H1 (cell line): ENCODE measurements at regions not wholly inside any gene's neighbourhood (a gene's known extent, or its start where the extent isn't known, plus 50 kb on each side); places are given as distances from the start of the nearest gene placed in this dataset.
A peak's percentile ranks its signal among the peaks of the same experiment; 100 is the strongest.

ENCODE experiments used
- CTCF ChIA-PET: fragments of 300-600 bp; sonication (Branson Sonifier 250); formaldehyde crosslinking; loops from one replicate; lab custom pipeline; 2021; ENCODE audit not compliant: partially characterized antibody; lab: Charles Lee
- POLR2A ChIA-PET: fragments of 300-600 bp; sonication (Branson Sonifier 250); formaldehyde crosslinking; loops from one replicate; lab custom pipeline; 2021; ENCODE audit warnings: inconsistent platforms; ENCODE audit not compliant: partially characterized antibody; lab: Charles Lee
- DNase-seq, 2 experiments: peaks; one replicate each; pipeline versions ENCODE4 v3.0.0 to v3.0.0-alpha.2; 2010 to 2022; ENCODE audit warnings: low spot score in 2 of 2, low read depth in 1 of 2, mixed read lengths in 1 of 2
- FAIRE-seq: peaks from 2 replicates; lab custom pipeline; 2011; peaks lifted over from hg19 to GRCh38; lab: Jason Lieb, UNC
- H2AFZ ChIP-seq: 2 replicates; pipeline ENCODE4 v1.8.1; 2012; ENCODE audit warnings: low read length, inconsistent platforms
- H2AK5ac ChIP-seq: 2 replicates; pipeline ENCODE4 v1.6.1; 2013; ENCODE audit warnings: low read depth, low read length
- H2BK120ac ChIP-seq: replicated peaks from 2 replicates; pipeline ENCODE3; 2013; ENCODE audit warnings: low read depth, low read length, inconsistent platforms
- H2BK12ac ChIP-seq: 2 replicates; pipeline ENCODE4 v1.6.1; 2013; ENCODE audit warnings: low read depth, low read length
- H2BK15ac ChIP-seq: 2 replicates; pipeline ENCODE4 v1.6.1; 2013; ENCODE audit warnings: low read length
- H2BK20ac ChIP-seq: 2 replicates; pipeline ENCODE4 v1.6.1; 2013; ENCODE audit warnings: low read length
- H2BK5ac ChIP-seq: 2 replicates; pipeline ENCODE4 v1.6.1; 2013; ENCODE audit warnings: low read depth, low read length
- H3K14ac ChIP-seq: 2 replicates; pipeline ENCODE4 v1.6.1; 2013; ENCODE audit warnings: inconsistent platforms; ENCODE audit not compliant: insufficient read length
- H3K18ac ChIP-seq: 2 replicates; pipeline ENCODE4 v1.6.1; 2013; ENCODE audit warnings: low read length; ENCODE audit errors: extremely low read depth
- H3K23ac ChIP-seq: 2 replicates; pipeline ENCODE4 v1.6.1; 2013; ENCODE audit warnings: inconsistent platforms; ENCODE audit not compliant: insufficient read length
- H3K23me2 ChIP-seq: 2 replicates; pipeline ENCODE4 v1.6.1; 2013; ENCODE audit warnings: low read depth, low read length
- H3K27ac ChIP-seq: 2 replicates; pipeline ENCODE4 v1.6.1; 2011; ENCODE audit warnings: low read depth, low read length, inconsistent platforms
- H3K27me3 ChIP-seq, 4 experiments: replicated peaks in 1 of 4; 1 replicate in 1 of 4; 2 replicates in 3 of 4; pipeline versions ENCODE4 v1.6.1 to v1.8.1; 2011 to 2013; ENCODE audit warnings: low read length in 3 of 4, mild to moderate bottlenecking in 3 of 4, inconsistent platforms in 2 of 4, mixed read lengths in 2 of 4, moderate library complexity in 1 of 4; ENCODE audit not compliant: control insufficient read depth in 3 of 4, insufficient read depth in 3 of 4; ENCODE audit errors: extremely low read depth in 1 of 4
- H3K36me3 ChIP-seq, 4 experiments: 2 replicates each; pipeline versions ENCODE4 v1.6.1 to v1.8.1; 2011 to 2013; ENCODE audit warnings: mild to moderate bottlenecking in 4 of 4, low read length in 3 of 4, moderate library complexity in 2 of 4, control low read depth in 1 of 4, inconsistent platforms in 1 of 4; ENCODE audit not compliant: insufficient read depth in 4 of 4, control insufficient read depth in 2 of 4
- H3K4ac ChIP-seq: replicated peaks from 2 replicates; pipeline ENCODE3; 2013; ENCODE audit warnings: low read length, low read depth, mixed read lengths, inconsistent platforms; ENCODE audit not compliant: insufficient read length
- H3K4me1 ChIP-seq, 4 experiments: replicated peaks in 1 of 4; 1 replicate in 1 of 4; 2 replicates in 3 of 4; pipeline versions ENCODE4 v1.6.1 to v1.8.1; 2011 to 2013; ENCODE audit warnings: low read length in 3 of 4, inconsistent platforms in 2 of 4, mixed read lengths in 1 of 4; ENCODE audit not compliant: insufficient read depth in 4 of 4, control insufficient read depth in 3 of 4
- H3K4me2 ChIP-seq, 2 experiments: 2 replicates each; pipeline versions ENCODE4 v1.6.1 to v1.8.1; 2011 to 2013; ENCODE audit warnings: low read depth in 2 of 2, low read length in 2 of 2, control low read depth in 1 of 2, inconsistent platforms in 1 of 2, mild to moderate bottlenecking in 1 of 2; ENCODE audit not compliant: insufficient read depth in 1 of 2
- H3K4me3 ChIP-seq, 4 experiments: fragments of 200-600, 300-600 bp in 1 of 4; sonication (generic), shearing (Covaris generic), sonication (Bioruptor Twin) in 1 of 4; 2 replicates each; pipeline versions ENCODE4 v1.5.1 to v1.8.1; 2011 to 2016; ENCODE audit warnings: low read length in 4 of 4, low read depth in 3 of 4, control low read depth in 2 of 4, inconsistent platforms in 2 of 4, mild to moderate bottlenecking in 2 of 4, mixed read lengths in 1 of 4, moderate library complexity in 1 of 4; ENCODE audit not compliant: insufficient read depth in 2 of 4; ENCODE audit errors: extremely low read depth in 1 of 4
- H3K56ac ChIP-seq: replicated peaks from 2 replicates; pipeline ENCODE3; 2013; ENCODE audit warnings: low read depth, mild to moderate bottlenecking, mixed read lengths, low read length, inconsistent platforms; ENCODE audit not compliant: insufficient read length
- H3K79me1 ChIP-seq: 2 replicates; pipeline ENCODE4 v1.6.1; 2013; ENCODE audit warnings: low read depth, low read length, control low read depth
- H3K79me2 ChIP-seq, 2 experiments: 2 replicates each; pipeline versions ENCODE4 v1.6.1 to v1.8.1; 2012 to 2013; ENCODE audit warnings: low read length in 2 of 2, mild to moderate bottlenecking in 2 of 2, inconsistent platforms in 1 of 2; ENCODE audit not compliant: insufficient read depth in 2 of 2, control insufficient read depth in 1 of 2
- H3K9ac ChIP-seq, 4 experiments: replicated peaks in 1 of 4; 1 replicate in 1 of 4; 2 replicates in 3 of 4; pipeline versions ENCODE4 v1.6.1 to v1.8.1; 2011 to 2013; ENCODE audit warnings: low read depth in 3 of 4, low read length in 3 of 4, control low read depth in 2 of 4, mild to moderate bottlenecking in 2 of 4, moderate library complexity in 2 of 4, inconsistent platforms in 1 of 4; ENCODE audit errors: extremely low read depth in 1 of 4
- H3K9me3 ChIP-seq, 2 experiments: 2 replicates each; pipeline versions ENCODE4 v1.6.1 to v1.8.1; 2012 to 2013; ENCODE audit warnings: mild to moderate bottlenecking in 2 of 2, moderate library complexity in 2 of 2, control low read depth in 1 of 2, inconsistent platforms in 1 of 2, low read depth in 1 of 2, low read length in 1 of 2, mixed read lengths in 1 of 2; ENCODE audit not compliant: insufficient read depth in 2 of 2
- H4K20me1 ChIP-seq, 2 experiments: replicated peaks in 1 of 2; 2 replicates each; pipeline versions ENCODE3 to v1.8.1; 2011 to 2013; ENCODE audit warnings: inconsistent platforms in 2 of 2, low read length in 2 of 2, mild to moderate bottlenecking in 1 of 2; ENCODE audit not compliant: insufficient read depth in 2 of 2, control insufficient read depth in 1 of 2
- H4K5ac ChIP-seq: 2 replicates; pipeline ENCODE4 v1.6.1; 2013; ENCODE audit warnings: low read length, low read depth, mixed read lengths, inconsistent platforms; ENCODE audit not compliant: insufficient read length
- H4K8ac ChIP-seq: 2 replicates; pipeline ENCODE4 v1.8.0; 2013; ENCODE audit warnings: mild to moderate bottlenecking, moderate library complexity, low read length, inconsistent platforms; ENCODE audit not compliant: insufficient read depth; ENCODE audit errors: extremely low read depth
- H4K91ac ChIP-seq: replicated peaks from 2 replicates; pipeline ENCODE3; 2013; ENCODE audit warnings: low read length, mixed read lengths, inconsistent platforms; ENCODE audit not compliant: insufficient read length
- ASH2L ChIP-seq: fragments of 200-600, 300-600 bp; sonication (generic); IDR thresholded peaks from one replicate; pipeline ENCODE4 v1.7.1; 2017; ENCODE audit warnings: low read length
- CBX5 ChIP-seq: fragments of 300-800, 300-1000 bp; sonication (generic); IDR thresholded peaks from 2 replicates; pipeline ENCODE4 v1.7.1; 2016; ENCODE audit warnings: antibody characterized with exemption, low read length, low read depth
- CBX8 ChIP-seq: fragments of 300-800, 300-1000 bp; sonication (generic); IDR thresholded peaks from 2 replicates; pipeline ENCODE4 v1.7.1; 2016; ENCODE audit warnings: low read depth, low read length, borderline replicate concordance
- CREB1 ChIP-seq: IDR thresholded peaks from 2 replicates; pipeline ENCODE4 v1.6.1; 2012; ENCODE audit warnings: inconsistent platforms
- EGR1 ChIP-seq: IDR thresholded peaks from 2 replicates; pipeline ENCODE4 v1.6.1; 2011; ENCODE audit warnings: low read depth, low read length, borderline replicate concordance
- EP300 ChIP-seq, 2 experiments: IDR thresholded peaks; 1 replicate in 1 of 2; 2 replicates in 1 of 2; pipeline ENCODE4 v1.6.1; 2011 to 2012; ENCODE audit warnings: low read depth in 2 of 2, low read length in 2 of 2, mild to moderate bottlenecking in 2 of 2, borderline replicate concordance in 1 of 2, inconsistent platforms in 1 of 2, moderate library complexity in 1 of 2
- FOSL1 ChIP-seq: IDR thresholded peaks from 2 replicates; pipeline ENCODE4 v1.6.1; 2011; ENCODE audit warnings: mild to moderate bottlenecking, low read depth, low read length, moderate library complexity; ENCODE audit not compliant: insufficient read depth
- HDAC2 ChIP-seq, 2 experiments: fragments of 300-600 bp in 1 of 2; sonication (generic) in 1 of 2; IDR thresholded peaks; 2 replicates each; pipeline ENCODE4 v1.6.1; 2011 to 2012; ENCODE audit warnings: low read depth in 2 of 2, low read length in 2 of 2, mild to moderate bottlenecking in 2 of 2, moderate library complexity in 2 of 2, borderline replicate concordance in 1 of 2, inconsistent platforms in 1 of 2
- HDAC6 ChIP-seq: IDR thresholded peaks from one replicate; pipeline ENCODE4 v1.7.1; 2012; ENCODE audit warnings: low read depth, mild to moderate bottlenecking, inconsistent platforms, low read length, moderate library complexity
- NANOG ChIP-seq: IDR thresholded peaks from 2 replicates; pipeline ENCODE4 v1.6.1; 2011; ENCODE audit warnings: low read length, low read depth, mild to moderate bottlenecking, inconsistent platforms; ENCODE audit not compliant: insufficient read depth, poor library complexity, severe bottlenecking
- POLR2A ChIP-seq, 2 experiments: IDR thresholded peaks; 1 replicate in 1 of 2; 2 replicates in 1 of 2; pipeline ENCODE4 v1.6.1; 2011; ENCODE audit warnings: low read depth in 2 of 2, low read length in 2 of 2, mild to moderate bottlenecking in 2 of 2; ENCODE audit errors: control extremely low read depth in 1 of 2
- RNF2 ChIP-seq: fragments of 200-900, 300-1000 bp; sonication (generic); IDR thresholded peaks from 2 replicates; pipeline ENCODE4 v1.7.1; 2016; ENCODE audit warnings: borderline replicate concordance, low read depth, mild to moderate bottlenecking, antibody characterized with exemption, low read length; ENCODE audit not compliant: poor library complexity, severe bottlenecking; ENCODE audit errors: missing control alignments
- SUZ12 ChIP-seq: fragments of 200-600 bp; sonication (generic); IDR thresholded peaks from 2 replicates; pipeline ENCODE4 v1.6.1; 2012; ENCODE audit warnings: mild to moderate bottlenecking, inconsistent platforms, low read length, moderate library complexity, mixed read lengths
- TCF12 ChIP-seq: IDR thresholded peaks from 2 replicates; pipeline ENCODE4 v1.6.1; 2011; ENCODE audit warnings: low read depth, mild to moderate bottlenecking, low read length
- WGBS, 2 experiments: shearing (Covaris generic) in 1 of 2; methylation state at CpG; one replicate each; pipeline versions ENCODE4 v1.1.6 to v1.1.7; 2013 to 2015; ENCODE audit warnings: low lambda C conversion rate in 2 of 2, mixed read lengths in 2 of 2, inconsistent platforms in 1 of 2, low coverage in 1 of 2, missing lambda C conversion rate in 1 of 2; ENCODE audit not compliant: insufficient replicate concordance in 2 of 2, insufficient coverage in 1 of 2, insufficient read length in 1 of 2; ENCODE audit errors: extremely low coverage in 1 of 2, missing lambda C conversion rate in 1 of 2; 5-methylcytosine and 5-hydroxymethylcytosine counted together

- 91% methylated on average over 6 of the region's 6 CpGs; no CpG with 5 or more reads in 1 of the 2 experiments for WGBS, 2 experiments
- no peak overlapping the region for H2BK120ac ChIP-seq
- CTCF ChIA-PET: interaction anchor here (0.6 to 1.4 kb wide), 2 partner anchors 13 to 722 kb away, joined by 3 to 9 read pairs; no protein-coding TSS in a partner anchor
- TF ChIP-seq CBX5: no peak
- no peak for TF ChIP-seq NANOG
- TF ChIP-seq CBX8: no peak
- TF ChIP-seq RNF2: no peak
- TF ChIP-seq CREB1: no peak
- no peak for TF ChIP-seq SUZ12
- no peak for TF ChIP-seq POLR2A (IDR thresholded peaks at IDR 0.05; ENCODE audit: control extremely low read depth in 1 of 2, low read depth in 2 of 2, low read length in 2 of 2)
- TF ChIP-seq ASH2L: no peak
- TF ChIP-seq HDAC6: no peak
- TF ChIP-seq HDAC2 (IDR thresholded peaks at IDR 0.05; ENCODE audit: borderline replicate concordance in 1 of 2, low read depth in 2 of 2, low read length in 2 of 2): no peak
- no peak for TF ChIP-seq EGR1
- no peak for TF ChIP-seq TCF12
- TF ChIP-seq EP300 (IDR thresholded peaks at IDR 0.05; ENCODE audit: borderline replicate concordance in 1 of 2, low read depth in 2 of 2, low read length in 2 of 2): no peak
- no peak for TF ChIP-seq FOSL1
Measured at GRCh38 chr14:100668352-100668751, 58.3 kb upstream of the DLK1 start.

More at GRCh38 chr14:100668352-100668751, 58.3 kb upstream of the DLK1 start:
- Histone ChIP-seq H4K91ac (no peak overlapping the region), H4K8ac (peak overlapping the region; percentile 79), H2AK5ac (no peak overlapping the region), H3K14ac (no peak overlapping the region), H4K5ac (no peak overlapping the region), H4K20me1 (no peaks in the 10 kb centered on the region), H3K56ac (no peak overlapping the region), H3K18ac (no peak overlapping the region), H3K36me3 (no peaks in the 10 kb centered on the region; a peak in 1 of 8 replicates), H3K4me2 (no peak overlapping the region), H3K27me3 (peaks cover 0 to 18% (median 10%) of the 10 kb centered on the region in 4 experiments; a peak in 4 of 7 replicates), H3K79me1 (no peaks in the 10 kb centered on the region), H3K4me3 (no peak overlapping the region), H2BK12ac (peak overlapping the region; percentile 60; the same call in 1 of the 2 replicates), H3K4me1 (peaks cover 2 to 10% (median 7%) of the 10 kb centered on the region in 4 experiments; a peak in 6 of 7 replicates), H3K27ac (no peak overlapping the region), H3K23me2 (no peaks in the 10 kb centered on the region), H3K9me3 (no peaks in the 10 kb centered on the region), H3K23ac (no peak overlapping the region), H2BK20ac (no peak overlapping the region), H3K79me2 (no peaks in the 10 kb centered on the region), H3K9ac (no peak overlapping the region), H2BK15ac (peak overlapping the region; percentile 72; the same call in 1 of the 2 replicates), H3K4ac (no peak overlapping the region), H2BK5ac (no peak overlapping the region), H2AFZ (no peak overlapping the region)
- no peak for DNase-seq
- FAIRE-seq: no peak
- POLR2A ChIA-PET: no interaction called here
